ENCODE measurements at regions not wholly inside any gene's neighbourhood (a gene's known extent, or its start where the extent isn't known, plus 50 kb on each side); places are given as distances from the start of the nearest gene placed in this dataset.

- Histone ChIP-seq H3K4ac (ENCODE audit: low read depth, low read length) (no peak overlapping the region), H3K27me3 (ENCODE audit: insufficient read depth, low read length) (no peaks in the 10 kb centered on the region), H3K23me2 (ENCODE audit: insufficient read length, low read depth, low read length, poor library complexity, severe bottlenecking) (no peaks in the 10 kb centered on the region), H3K18ac (ENCODE audit: insufficient read length, low read depth, low read length) (no peak overlapping the region), H3K27ac (ENCODE audit: insufficient read length, low read depth, low read length) (no peak overlapping the region), H2BK15ac (ENCODE audit: low read depth, low read length) (no peak overlapping the region), H3K9me3 (ENCODE audit: control insufficient read depth, low read depth, low read length) (no peaks in the 10 kb centered on the region), H3K23ac (ENCODE audit: insufficient read length, low read depth, low read length) (no peak overlapping the region), H2BK12ac (ENCODE audit: insufficient read length, low read depth, low read length) (no peak overlapping the region), H2BK120ac (ENCODE audit: low read depth, low read length, poor library complexity, severe bottlenecking) (no peak overlapping the region), H4K8ac (replicated peaks; ENCODE audit: insufficient read length, low read depth, low read length) (no peak overlapping the region), H3T11ph (ENCODE audit: low read length) (no peak overlapping the region), H4K20me1 (ENCODE audit: control insufficient read depth, insufficient read depth, insufficient read length) (no peaks in the 10 kb centered on the region), H2AK5ac (ENCODE audit: insufficient read length, low read length) (no peak overlapping the region), H3K79me1 (ENCODE audit: insufficient read depth, low read depth, low read length, poor library complexity, severe bottlenecking) (no peaks in the 10 kb centered on the region), H2BK5ac (ENCODE audit: insufficient read length, low read length) (no peak overlapping the region), H2BK20ac (ENCODE audit: low read depth, low read length, poor library complexity, severe bottlenecking) (no peak overlapping the region), H3K56ac (ENCODE audit: insufficient read length, low read depth, low read length) (no peak overlapping the region), H3K4me1 (ENCODE audit: insufficient read depth, low read length) (no peaks in the 10 kb centered on the region; the same call in 1 of the 2 replicates), H2AFZ (ENCODE audit: low read length) (no peak overlapping the region), H4K91ac (ENCODE audit: insufficient read length, low read depth, low read length) (no peak overlapping the region), H4K5ac (ENCODE audit: insufficient read length, low read depth, low read length) (no peak overlapping the region), H3K9ac (ENCODE audit: extremely low read depth, insufficient read length, low read length) (no peak overlapping the region), H3K14ac (ENCODE audit: insufficient read depth, low read length) (no peak overlapping the region), H3K4me2 (ENCODE audit: insufficient read depth, insufficient read length, low read length) (no peak overlapping the region), H3K79me2 (ENCODE audit: insufficient read depth, low read length) (no peaks in the 10 kb centered on the region)
- Mint-ChIP-seq H3K27ac (no peak overlapping the region; a peak in 1 of 7 replicates), H3K9me3 (no peaks in the 10 kb centered on the region), H3K27me3 (ENCODE audit: low read depth) (no peaks in the 10 kb centered on the region), H3K36me3 (ENCODE audit: insufficient read depth in 1 of 3, low read depth in 3 of 3) (no peaks in the 10 kb centered on the region), H3K4me3 (no peak overlapping the region), H3K4me1 (peaks cover 10 to 22% of the 10 kb centered on the region in 2 experiments)
- TF ChIP-seq CTCF (conservative IDR thresholded peaks at IDR 0.05), result no peak
- DNase-seq, result no peak
- WGBS (ENCODE audit: extremely low coverage, insufficient read length, low lambda C conversion rate), result no CpG with 5 or more reads among the region's 1 CpG
Measured at GRCh38 chr13:107392205-107392604, 823.1 kb downstream of the LIG4 start.

Measured in H9 (cell line).